ENCODE measurements at regions not wholly inside any gene's neighbourhood (a gene's known extent, or its start where the extent isn't known, plus 50 kb on each side); places are given as distances from the start of the nearest gene placed in this dataset.
"Not testable (repeated sequence)": the region's sequence is repeated elsewhere in the genome, so short reads cannot be mapped to it uniquely, and the experiment has no call there.

DNA sequence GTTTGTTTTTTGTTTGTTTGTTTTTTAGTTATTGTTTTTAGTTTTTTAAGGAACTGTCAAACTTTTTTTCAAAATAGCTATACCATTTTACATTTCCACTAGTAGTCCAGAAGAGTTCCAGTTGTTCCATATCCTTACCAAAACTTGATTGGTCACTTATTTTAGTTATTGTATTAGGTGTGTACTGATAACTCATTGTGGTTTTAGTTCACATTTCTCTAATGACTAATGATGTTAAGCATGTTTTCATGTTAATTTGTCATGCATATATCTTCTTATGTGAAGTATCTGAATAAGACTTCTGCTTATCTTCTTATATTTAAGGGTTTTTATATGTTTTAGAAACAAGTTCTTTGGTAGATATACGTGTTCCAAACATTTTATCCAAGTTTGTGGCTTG lies 89.5 kb downstream of the CD200R1L start:
- Mint-ChIP-seq H3K27ac (no peak overlapping the region), H3K27me3 (ENCODE audit: insufficient read depth) (no peaks in the 10 kb centered on the region; the same call in none of the 2 replicates), H3K9me3 (no peaks in the 10 kb centered on the region), H3K36me3 (ENCODE audit: low read depth) (no peaks in the 10 kb centered on the region), H3K4me1 (ENCODE audit: low read depth) (peaks cover 21% of the 10 kb centered on the region), H3K4me3 (no peak overlapping the region)
- TF ChIP-seq, protein P1, sequence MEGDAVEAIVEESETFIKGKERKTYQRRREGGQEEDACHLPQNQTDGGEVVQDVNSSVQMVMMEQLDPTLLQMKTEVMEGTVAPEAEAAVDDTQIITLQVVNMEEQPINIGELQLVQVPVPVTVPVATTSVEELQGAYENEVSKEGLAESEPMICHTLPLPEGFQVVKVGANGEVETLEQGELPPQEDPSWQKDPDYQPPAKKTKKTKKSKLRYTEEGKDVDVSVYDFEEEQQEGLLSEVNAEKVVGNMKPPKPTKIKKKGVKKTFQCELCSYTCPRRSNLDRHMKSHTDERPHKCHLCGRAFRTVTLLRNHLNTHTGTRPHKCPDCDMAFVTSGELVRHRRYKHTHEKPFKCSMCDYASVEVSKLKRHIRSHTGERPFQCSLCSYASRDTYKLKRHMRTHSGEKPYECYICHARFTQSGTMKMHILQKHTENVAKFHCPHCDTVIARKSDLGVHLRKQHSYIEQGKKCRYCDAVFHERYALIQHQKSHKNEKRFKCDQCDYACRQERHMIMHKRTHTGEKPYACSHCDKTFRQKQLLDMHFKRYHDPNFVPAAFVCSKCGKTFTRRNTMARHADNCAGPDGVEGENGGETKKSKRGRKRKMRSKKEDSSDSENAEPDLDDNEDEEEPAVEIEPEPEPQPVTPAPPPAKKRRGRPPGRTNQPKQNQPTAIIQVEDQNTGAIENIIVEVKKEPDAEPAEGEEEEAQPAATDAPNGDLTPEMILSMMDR (IDR thresholded peaks at IDR 0.05), result no peak
- no peak for DNase-seq

DNA sequence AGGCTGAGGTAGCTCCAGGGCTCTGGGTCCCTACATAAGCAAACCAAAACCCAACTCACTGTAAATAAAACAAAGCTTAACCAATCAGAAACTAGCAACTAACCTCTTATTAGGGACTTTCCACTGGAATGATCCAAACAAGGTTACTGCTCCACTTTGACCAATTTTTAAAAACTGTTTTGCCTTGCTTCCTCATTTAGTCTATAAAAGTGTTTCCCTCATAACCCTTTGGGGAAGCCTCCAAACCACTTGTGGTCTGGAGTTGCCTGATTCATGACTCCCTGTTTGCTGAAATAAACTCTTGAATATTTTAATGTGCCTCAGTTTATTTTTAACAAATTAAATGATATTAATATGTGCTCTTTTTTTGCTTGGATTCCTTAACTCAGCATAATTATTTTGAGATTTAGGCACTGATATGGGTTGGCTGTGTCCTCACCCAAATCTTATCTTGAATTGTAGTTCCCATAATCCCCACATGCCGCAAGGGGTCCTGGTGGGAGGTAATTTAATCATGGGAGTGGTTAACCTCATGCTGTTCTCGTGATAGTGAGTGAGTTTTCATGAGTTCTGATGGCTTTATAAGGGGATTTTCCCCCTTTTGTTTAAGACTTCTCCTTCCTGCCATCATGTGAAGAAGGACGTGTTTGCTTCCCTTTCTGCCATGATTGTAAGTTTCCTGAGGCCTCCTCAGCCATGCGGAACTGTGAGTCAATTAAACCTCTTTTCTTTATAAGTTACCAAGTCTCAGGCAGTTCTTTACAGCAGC lies 90.6 kb downstream of the CD200R1L start:
- TF ChIP-seq, protein P1 (IDR thresholded peaks at IDR 0.05), result no peak
- H3K4me1 Mint-ChIP-seq (ENCODE audit: low read depth), result peaks cover 20% of the 10 kb centered on the region
- no peaks in the 10 kb centered on the region for H3K36me3 Mint-ChIP-seq (ENCODE audit: low read depth)
- H3K4me3 Mint-ChIP-seq, result no peak overlapping the region
- H3K27me3 Mint-ChIP-seq (ENCODE audit: insufficient read depth), result peaks cover 1% of the 10 kb centered on the region; the same call in 1 of the 2 replicates
- DNase-seq, result no peak
- H3K9me3 Mint-ChIP-seq, result no peaks in the 10 kb centered on the region
- no peak overlapping the region for H3K27ac Mint-ChIP-seq

DNA sequence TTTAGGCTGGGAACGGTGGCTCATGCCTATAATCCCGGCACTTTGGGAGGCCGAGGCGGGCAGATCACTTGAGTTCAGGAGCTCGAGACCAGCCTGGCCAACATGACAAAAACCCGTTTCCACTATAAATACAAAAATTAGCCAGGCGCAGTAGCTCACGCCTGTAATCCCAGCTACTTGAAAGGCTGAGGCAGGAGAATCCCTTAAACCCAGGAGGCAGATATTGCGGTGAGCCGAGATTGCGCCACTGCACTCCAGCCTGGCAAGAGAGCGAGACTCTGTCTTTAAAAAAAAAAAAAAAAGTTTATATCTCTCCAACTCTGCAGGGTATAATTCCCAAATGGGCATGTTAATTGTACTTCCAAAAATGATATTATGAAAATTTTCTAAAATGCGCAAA lies 91.6 kb downstream of the CD200R1L start:
- not testable (repeated sequence) for H3K9me3 Mint-ChIP-seq; DNase-seq; H3K36me3 Mint-ChIP-seq (ENCODE audit: low read depth); H3K27me3 Mint-ChIP-seq (ENCODE audit: insufficient read depth); H3K4me3 Mint-ChIP-seq; H3K27ac Mint-ChIP-seq
- H3K4me1 Mint-ChIP-seq (ENCODE audit: low read depth), result peaks cover 10% of the 10 kb centered on the region; the same call in 1 of the 2 replicates

DNA sequence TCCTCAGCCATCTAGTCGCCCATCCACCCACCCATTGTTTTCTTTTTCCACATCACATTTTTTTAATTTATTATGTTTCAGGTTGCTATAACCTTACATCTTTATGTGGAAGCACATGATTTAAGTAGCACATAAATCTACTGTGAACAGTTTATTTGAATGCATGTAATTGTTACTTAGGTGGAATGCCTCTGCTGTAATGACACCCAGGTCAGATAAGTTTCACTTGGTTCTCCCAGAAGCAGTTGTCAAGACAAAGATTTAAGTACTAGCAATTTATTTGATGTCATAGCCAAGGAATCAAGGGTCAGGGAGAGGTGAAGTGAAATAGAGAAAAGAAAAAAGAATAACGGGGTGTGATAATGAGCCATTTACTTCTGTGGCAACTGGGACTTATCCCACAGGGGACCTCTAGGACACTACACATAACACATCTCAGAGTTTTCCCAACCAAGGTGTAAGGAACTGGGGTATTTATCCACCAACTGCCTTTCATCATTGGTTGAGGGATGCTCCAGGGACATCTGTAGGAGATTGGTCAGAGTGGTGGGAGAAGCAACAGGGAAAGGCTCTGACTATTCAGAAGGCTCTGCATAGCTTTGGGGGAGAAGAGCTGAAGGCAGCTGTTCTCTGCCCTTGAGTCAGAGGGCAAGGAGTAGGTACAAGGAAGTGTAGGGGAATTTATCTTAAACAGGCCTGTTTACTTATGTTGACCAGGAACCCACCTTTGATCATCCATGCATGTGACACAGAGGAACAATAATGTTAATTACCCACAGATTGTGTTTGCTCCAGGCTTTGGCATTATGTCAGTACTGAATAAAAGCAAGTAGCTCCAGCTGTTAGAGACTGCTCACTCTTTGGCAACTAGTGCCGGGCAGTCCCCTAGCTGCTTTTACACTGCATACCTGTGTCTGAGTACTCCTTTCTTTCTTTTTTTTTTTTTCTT lies 94.8 kb downstream of the CD200R1L start:
- H3K27ac Mint-ChIP-seq, result no peak overlapping the region
- no peak overlapping the region for H3K4me3 Mint-ChIP-seq
- peaks cover 17% of the 10 kb centered on the region for H3K4me1 Mint-ChIP-seq (ENCODE audit: low read depth)
- no peaks in the 10 kb centered on the region for H3K36me3 Mint-ChIP-seq (ENCODE audit: low read depth)
- no peak for DNase-seq
- no peaks in the 10 kb centered on the region for H3K9me3 Mint-ChIP-seq
- TF ChIP-seq, protein P1 (IDR thresholded peaks at IDR 0.05), result no peak
- H3K27me3 Mint-ChIP-seq (ENCODE audit: insufficient read depth), result peaks cover 1% of the 10 kb centered on the region; the same call in 1 of the 2 replicates

DNA sequence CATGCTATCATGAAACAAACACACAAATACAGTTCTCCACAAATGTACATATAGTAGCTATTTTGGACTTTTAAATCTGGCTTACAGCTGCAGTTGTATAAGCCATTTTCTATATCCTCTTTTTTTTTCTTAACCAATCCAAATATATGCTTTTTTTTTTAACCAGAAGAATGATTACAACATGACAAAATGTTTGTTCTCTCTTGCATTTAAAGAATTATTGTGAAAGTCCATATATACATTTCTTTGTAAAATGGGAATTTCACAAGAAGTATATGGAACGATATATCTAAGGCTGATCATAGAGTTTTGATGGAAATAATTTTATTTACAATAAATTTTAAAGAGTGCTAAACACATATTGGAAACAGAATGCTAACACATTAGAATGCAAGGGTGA lies 95.6 kb downstream of the CD200R1L start:
- H3K9me3 Mint-ChIP-seq, result no peaks in the 10 kb centered on the region
- no peak overlapping the region for H3K4me3 Mint-ChIP-seq

More for the DNA sequence above, 95.6 kb downstream of the CD200R1L start:
- Mint-ChIP-seq H3K4me1 (ENCODE audit: low read depth) (peaks cover 24% of the 10 kb centered on the region), H3K27ac (no peak overlapping the region), H3K36me3 (ENCODE audit: low read depth) (no peaks in the 10 kb centered on the region), H3K27me3 (ENCODE audit: insufficient read depth) (peaks cover 1% of the 10 kb centered on the region; the same call in 1 of the 2 replicates)
- DNase-seq, result no peak
- TF ChIP-seq, protein P1 (IDR thresholded peaks at IDR 0.05), result no peak

Measured in HFFc6 (cell line).